Caco-2 (cell line): ENCODE measurements at regions not wholly inside any gene's neighbourhood (a gene's known extent, or its start where the extent isn't known, plus 50 kb on each side); places are given as distances from the start of the nearest gene placed in this dataset.

ENCODE experiments used
- BruUV-seq: library from RNA; stranded (reverse); fragments of 400-500 nt; replicated peaks from 2 replicates; lab custom pipeline; 2021; lab: Mats Ljungman, UMichigan
- CTCF ChIA-PET: fragments of 300-600 bp; sonication (Branson Sonifier 250); formaldehyde crosslinking; loops from one replicate; lab custom pipeline; 2022; ENCODE audit warnings: antibody characterized with exemption; lab: Charles Lee
- POLR2A ChIA-PET: fragments of 300-600 bp; sonication (Branson Sonifier 250); formaldehyde crosslinking; loops from one replicate; lab custom pipeline; 2022; ENCODE audit warnings: antibody characterized with exemption; lab: Charles Lee
- DNase-seq, 2 experiments: peaks; one replicate each; pipeline versions ENCODE4 v3.0.0 to v3.0.0-alpha.2; 2020 to 2022
- H3K27me3 ChIP-seq: replicated peaks from 2 replicates; pipeline ENCODE4 v1.6.0; 2011; ENCODE audit warnings: low read length; ENCODE audit not compliant: control insufficient read depth, insufficient read depth
- H3K36me3 ChIP-seq: 2 replicates; pipeline ENCODE4 v1.5.1; 2011; ENCODE audit warnings: low read length; ENCODE audit not compliant: control insufficient read depth, insufficient read depth
- H3K4me1 ChIP-seq: fragments of 250-450 bp; sonication (Bioruptor Pico); 2 replicates; pipeline ENCODE4 v1.5.1; 2020; ENCODE audit warnings: mild to moderate bottlenecking
- H3K4me3 ChIP-seq: 2 replicates; pipeline ENCODE4 v1.5.1; 2011; ENCODE audit warnings: low read depth, mild to moderate bottlenecking, control low read depth, low read length
- H3K9me3 ChIP-seq: fragments of 250-450 bp; sonication (Bioruptor Pico); 2 replicates; pipeline ENCODE4 v1.5.1; 2020; ENCODE audit warnings: mild to moderate bottlenecking, moderate library complexity
- H3K27ac Mint-ChIP-seq: one replicate; pipeline ENCODE4 v1.8.0; 2022; ENCODE audit warnings: mixed read lengths; ENCODE audit not compliant: unreplicated experiment
- H3K27me3 Mint-ChIP-seq: one replicate; pipeline ENCODE4 v1.8.0; 2022; ENCODE audit warnings: mixed read lengths; ENCODE audit not compliant: insufficient read depth, unreplicated experiment
- H3K36me3 Mint-ChIP-seq: one replicate; pipeline ENCODE4 v1.8.0; 2022; ENCODE audit warnings: mild to moderate bottlenecking, mixed read lengths; ENCODE audit not compliant: insufficient read depth, unreplicated experiment
- H3K4me1 Mint-ChIP-seq: one replicate; pipeline ENCODE4 v1.8.0; 2022; ENCODE audit warnings: low read depth, mixed read lengths; ENCODE audit not compliant: unreplicated experiment
- H3K4me3 Mint-ChIP-seq: one replicate; pipeline ENCODE4 v1.8.0; 2022; ENCODE audit warnings: mild to moderate bottlenecking, moderate library complexity, mixed read lengths; ENCODE audit not compliant: unreplicated experiment
- H3K9me3 Mint-ChIP-seq: one replicate; pipeline ENCODE4 v1.8.0; 2022; ENCODE audit warnings: mixed read lengths; ENCODE audit not compliant: unreplicated experiment
- CTCF ChIP-seq, 2 experiments: fragments of 200-600 bp in 1 of 2; IDR thresholded peaks; 1 replicate in 1 of 2; 2 replicates in 1 of 2; pipeline versions ENCODE4 v1.5.1 to v1.8.0; 2011 to 2022; ENCODE audit warnings: antibody characterized with exemption in 1 of 2, control low read depth in 1 of 2, inconsistent platforms in 1 of 2, low read depth in 1 of 2, low read length in 1 of 2, mild to moderate bottlenecking in 1 of 2, moderate library complexity in 1 of 2; ENCODE audit not compliant: insufficient read depth in 1 of 2, severe bottlenecking in 1 of 2, unreplicated experiment in 1 of 2
- intact Hi-C: fragments of 100-400 bp; cut with micrococcal nuclease; formaldehyde crosslinking; loops from one replicate; pipeline ENCODE4 v1.10.0; 2022; ENCODE audit not compliant: unreplicated experiment

GRCh38 chr2:144254342-144255235 lies 265.3 kb downstream of the ZEB2 start:
- Mint-ChIP-seq H3K9me3 (peaks cover 42% of the 10 kb centered on the region), H3K4me1 (no peaks in the 10 kb centered on the region), H3K4me3 (no peak overlapping the region), H3K27ac (no peak overlapping the region), H3K27me3 (no peaks in the 10 kb centered on the region), H3K36me3 (no peaks in the 10 kb centered on the region)
- Histone ChIP-seq H3K4me1 (no peaks in the 10 kb centered on the region), H3K27me3 (no peaks in the 10 kb centered on the region), H3K36me3 (no peaks in the 10 kb centered on the region), H3K9me3 (peaks cover 14% of the 10 kb centered on the region; the same call in 1 of the 2 replicates), H3K4me3 (no peak overlapping the region)
- no peak for TF ChIP-seq CTCF (IDR thresholded peaks at IDR 0.05; ENCODE audit: insufficient read depth in 1 of 2, low read depth in 1 of 2, low read length in 1 of 2, severe bottlenecking in 1 of 2, unreplicated experiment in 1 of 2)
- CTCF ChIA-PET: no interaction called here
- no peak for DNase-seq
- intact Hi-C loops: no loop called here
- POLR2A ChIA-PET: no interaction called here
- no TSS peak for BruUV-seq

DNA sequence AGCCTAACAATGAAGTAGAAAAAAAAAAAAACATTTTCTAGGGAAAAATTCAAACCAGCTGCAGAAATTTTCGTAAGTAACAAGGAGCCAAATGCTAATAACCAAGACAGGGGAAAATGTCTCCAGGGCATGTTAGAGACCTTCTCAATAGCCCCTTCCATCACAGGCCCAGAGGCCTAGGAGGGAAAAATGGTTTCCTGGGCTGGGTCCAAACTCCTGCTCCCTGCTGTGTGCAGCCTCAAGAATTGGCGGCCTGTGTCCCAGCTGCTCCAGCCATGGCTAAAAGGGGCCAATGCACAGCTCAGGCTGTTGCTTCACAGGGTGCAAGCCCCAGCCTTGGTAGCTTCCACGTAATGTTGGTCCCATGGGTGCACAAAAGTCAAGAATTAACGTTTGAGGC lies 266.2 kb downstream of the ZEB2 start:
- Mint-ChIP-seq H3K9me3 (peaks cover 42% of the 10 kb centered on the region), H3K27ac (no peak overlapping the region), H3K27me3 (no peaks in the 10 kb centered on the region), H3K4me3 (no peak overlapping the region), H3K36me3 (no peaks in the 10 kb centered on the region), H3K4me1 (no peaks in the 10 kb centered on the region)
- Histone ChIP-seq H3K36me3 (no peaks in the 10 kb centered on the region), H3K27me3 (no peaks in the 10 kb centered on the region), H3K9me3 (peaks cover 14% of the 10 kb centered on the region; the same call in 1 of the 2 replicates), H3K4me3 (no peak overlapping the region), H3K4me1 (no peaks in the 10 kb centered on the region)
- no TSS peak for BruUV-seq
- intact Hi-C loops: no loop called here
- DNase-seq: no peak
- ChIA-PET POLR2A (no interaction called here), CTCF (no interaction called here)
- TF ChIP-seq CTCF (IDR thresholded peaks at IDR 0.05; ENCODE audit: insufficient read depth in 1 of 2, low read depth in 1 of 2, low read length in 1 of 2, severe bottlenecking in 1 of 2, unreplicated experiment in 1 of 2): no peak

- Histone ChIP-seq H3K27me3 (no peaks in the 10 kb centered on the region), H3K36me3 (no peaks in the 10 kb centered on the region), H3K4me3 (no peak overlapping the region), H3K9me3 (peaks cover 14% of the 10 kb centered on the region; the same call in 1 of the 2 replicates), H3K4me1 (no peaks in the 10 kb centered on the region)
- H3K36me3 Mint-ChIP-seq: no peaks in the 10 kb centered on the region
- intact Hi-C loops: no loop called here
- H3K27ac Mint-ChIP-seq: no peak overlapping the region
- BruUV-seq: no TSS peak
- peaks cover 33% of the 10 kb centered on the region for H3K9me3 Mint-ChIP-seq
- no peaks in the 10 kb centered on the region for H3K4me1 Mint-ChIP-seq
- ChIA-PET CTCF (no interaction called here), POLR2A (no interaction called here)
- DNase-seq: no peak
- H3K27me3 Mint-ChIP-seq: no peaks in the 10 kb centered on the region
- H3K4me3 Mint-ChIP-seq: no peak overlapping the region
- TF ChIP-seq CTCF (IDR thresholded peaks at IDR 0.05; ENCODE audit: insufficient read depth in 1 of 2, low read depth in 1 of 2, low read length in 1 of 2, severe bottlenecking in 1 of 2, unreplicated experiment in 1 of 2): no peak
Observed at GRCh38 chr2:144252694-144253093, 267.2 kb downstream of the ZEB2 start.
